OCI-LY3 (cell line): ENCODE measurements at regions not wholly inside any gene's neighbourhood (a gene's known extent, or its start where the extent isn't known, plus 50 kb on each side); places are given as distances from the start of the nearest gene placed in this dataset.

Source experiments
- CTCF ChIP-seq: fragments of 200-600, 300-600 bp; sonication (generic); IDR thresholded peaks from 2 replicates; pipeline ENCODE4 v1.5.1; 2014; ENCODE audit warnings: antibody characterized with exemption, low read length, low read depth
- EZH2phosphoT487 ChIP-seq: fragments of 200-600 bp; shearing (Covaris generic); IDR thresholded peaks from 2 replicates; pipeline ENCODE4 v1.6.1; 2018; ENCODE audit warnings: antibody characterized with exemption, mixed run types, low read depth

- TF ChIP-seq CTCF = no peak
- TF ChIP-seq EZH2phosphoT487 = no peak
These were observed 167.9 kb upstream of the PRSS1 start for GRCh38 chr7:142581341-142581740.
